Neural progenitor cell (in vitro differentiated cells): ENCODE measurements at regions not wholly inside any gene's neighbourhood (a gene's known extent, or its start where the extent isn't known, plus 50 kb on each side); places are given as distances from the start of the nearest gene placed in this dataset. TPM values are rescaled to one million over a fixed set of nuclear protein-coding genes. Genes with fewer than 3 reads are reported as not detected.
A peak's percentile ranks its signal among the peaks of the same experiment; 100 is the strongest.

Experiments used
- DNase-seq: peaks from one replicate; pipeline ENCODE4 v3.0.0-alpha.2; 2016; ENCODE audit warnings: low spot score
- H2AFZ ChIP-seq: fragments of 200-600 bp; sonication (generic); replicated peaks from 2 replicates; pipeline ENCODE4 v1.6.1; 2016; ENCODE audit warnings: antibody characterized with exemption
- H3F3A ChIP-seq: fragments of 200-600 bp; sonication (generic); 2 replicates; pipeline ENCODE4 v1.6.1; 2016; ENCODE audit warnings: antibody characterized with exemption, low read depth
- H3K27ac ChIP-seq: fragments of 200-600 bp; sonication (generic); 2 replicates; pipeline ENCODE4 v1.5.1; 2016; ENCODE audit warnings: mild to moderate bottlenecking
- H3K27me3 ChIP-seq: fragments of 200-600 bp; sonication (generic); 2 replicates; pipeline ENCODE4 v1.6.1; 2016; ENCODE audit warnings: mild to moderate bottlenecking, moderate library complexity
- H3K36me3 ChIP-seq: fragments of 200-600 bp; sonication (generic); 2 replicates; pipeline ENCODE4 v1.5.1; 2016
- H3K4me1 ChIP-seq: fragments of 200-600 bp; sonication (generic); 2 replicates; pipeline ENCODE4 v1.6.1; 2016; ENCODE audit warnings: mixed run types
- H3K4me2 ChIP-seq: fragments of 200-600 bp; sonication (generic); 2 replicates; pipeline ENCODE4 v1.6.1; 2016
- H3K4me3 ChIP-seq: fragments of 200-600 bp; sonication (generic); 2 replicates; pipeline ENCODE4 v1.5.1; 2016
- H3K79me2 ChIP-seq: fragments of 200-600 bp; sonication (generic); 2 replicates; pipeline ENCODE4 v1.6.1; 2016; ENCODE audit warnings: low read depth
- H3K9ac ChIP-seq: fragments of 200-600 bp; sonication (generic); 2 replicates; pipeline ENCODE4 v1.6.1; 2016
- H3K9me3 ChIP-seq: fragments of 200-600 bp; sonication (generic); 2 replicates; pipeline ENCODE4 v1.5.1; 2016; ENCODE audit warnings: low read depth
- H4K20me1 ChIP-seq: fragments of 200-600 bp; sonication (generic); 2 replicates; pipeline ENCODE4 v1.6.1; 2016; ENCODE audit warnings: low read depth
- H3K27ac Mint-ChIP-seq: 3 replicates; pipeline ENCODE4 v1.8.0; 2021; ENCODE audit warnings: mixed read lengths
- H3K27me3 Mint-ChIP-seq: 2 replicates; pipeline ENCODE4 v1.8.0; 2022; ENCODE audit warnings: low read depth, mild to moderate bottlenecking, inconsistent platforms, moderate library complexity, mixed read lengths; ENCODE audit not compliant: insufficient read depth
- H3K36me3 Mint-ChIP-seq: 3 replicates; pipeline ENCODE4 v1.8.0; 2021; ENCODE audit warnings: mixed read lengths
- H3K4me1 Mint-ChIP-seq: 3 replicates; pipeline ENCODE4 v1.8.0; 2021; ENCODE audit warnings: mixed read lengths
- H3K4me3 Mint-ChIP-seq: 3 replicates; pipeline ENCODE4 v1.8.0; 2021; ENCODE audit warnings: mild to moderate bottlenecking, moderate library complexity, mixed read lengths
- H3K9me3 Mint-ChIP-seq: 3 replicates; pipeline ENCODE4 v1.8.0; 2020; ENCODE audit warnings: mixed read lengths
- EZH2 ChIP-seq: fragments of 200-600 bp; sonication (generic); IDR thresholded peaks from 2 replicates; pipeline ENCODE4 v1.6.1; 2017; ENCODE audit warnings: antibody characterized with exemption, mild to moderate bottlenecking, moderate library complexity
- EZH2phosphoT487 ChIP-seq: fragments of 200-600 bp; sonication (generic); IDR thresholded peaks from 2 replicates; pipeline ENCODE4 v1.6.1; 2017; ENCODE audit warnings: antibody characterized with exemption
- small RNA-seq: library from RNA; depleted of rRNA; stranded (forward); fragments of <200 nt; gene quantifications from one replicate; pipeline ENCODE3, GENCODE V24; 2015
- TF ChIP-seq, protein P1 (sequence below): fragments of 200-600 bp; sonication (generic); IDR thresholded peaks from 2 replicates; pipeline ENCODE4 v1.5.1; 2017; ENCODE audit warnings: antibody characterized with exemption, mild to moderate bottlenecking

DNA sequence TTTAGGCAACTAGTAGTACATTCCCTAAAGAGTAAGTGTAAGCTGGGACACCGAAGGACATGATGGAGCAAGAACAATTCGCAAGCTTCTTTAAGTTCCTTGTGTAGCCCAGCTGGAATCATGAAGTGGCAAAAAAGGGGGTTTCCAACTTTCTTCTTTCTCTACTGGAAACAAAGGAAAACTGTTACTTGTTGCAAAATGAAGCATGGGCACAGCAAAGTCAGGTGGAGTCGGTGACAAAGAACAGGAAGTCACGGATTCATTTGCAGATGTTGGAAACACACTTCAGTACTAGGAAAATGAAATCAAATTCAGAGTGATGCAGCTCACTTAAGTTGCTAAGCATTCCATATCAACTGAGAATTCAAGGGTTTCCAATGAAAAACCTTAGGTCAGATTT is 706.9 kb upstream of the STXBP6 start:
- no peak overlapping the region for H3K27ac Mint-ChIP-seq

DNA sequence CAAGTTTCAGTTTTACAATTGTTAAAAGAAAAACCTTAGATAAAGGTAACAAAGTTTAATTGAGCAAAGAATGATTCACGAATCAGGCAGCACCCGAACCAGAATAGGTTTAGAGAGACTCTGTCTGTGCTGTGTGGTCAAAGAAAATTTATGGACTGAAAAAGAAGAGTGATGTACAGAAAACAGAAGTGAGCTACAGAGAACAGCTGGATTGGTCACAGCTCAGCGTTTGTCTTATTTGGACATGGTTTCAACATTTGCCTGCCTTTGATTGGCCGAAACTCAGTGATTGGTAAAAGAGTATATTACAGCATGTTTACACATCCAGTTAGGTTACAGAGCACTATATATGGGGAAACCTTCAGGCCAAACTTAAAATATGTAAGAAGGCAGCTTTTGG is 703.2 kb upstream of the STXBP6 start:
- Histone ChIP-seq H3K9me3 (no peaks in the 10 kb centered on the region), H3K4me3 (no peak overlapping the region), H3K9ac (no peak overlapping the region), H3K36me3 (no peaks in the 10 kb centered on the region), H3K27ac (no peak overlapping the region), H4K20me1 (no peaks in the 10 kb centered on the region), H3F3A (no peaks in the 10 kb centered on the region), H3K27me3 (no peaks in the 10 kb centered on the region), H3K79me2 (no peaks in the 10 kb centered on the region), H3K4me1 (peaks cover 14% of the 10 kb centered on the region), H3K4me2 (no peak overlapping the region), H2AFZ (peak overlapping the region; percentile 17)
- no peak overlapping the region for H3K4me3 Mint-ChIP-seq
- TF ChIP-seq EZH2phosphoT487 (no peak), EZH2 (no peak)
- TF ChIP-seq, protein P1, sequence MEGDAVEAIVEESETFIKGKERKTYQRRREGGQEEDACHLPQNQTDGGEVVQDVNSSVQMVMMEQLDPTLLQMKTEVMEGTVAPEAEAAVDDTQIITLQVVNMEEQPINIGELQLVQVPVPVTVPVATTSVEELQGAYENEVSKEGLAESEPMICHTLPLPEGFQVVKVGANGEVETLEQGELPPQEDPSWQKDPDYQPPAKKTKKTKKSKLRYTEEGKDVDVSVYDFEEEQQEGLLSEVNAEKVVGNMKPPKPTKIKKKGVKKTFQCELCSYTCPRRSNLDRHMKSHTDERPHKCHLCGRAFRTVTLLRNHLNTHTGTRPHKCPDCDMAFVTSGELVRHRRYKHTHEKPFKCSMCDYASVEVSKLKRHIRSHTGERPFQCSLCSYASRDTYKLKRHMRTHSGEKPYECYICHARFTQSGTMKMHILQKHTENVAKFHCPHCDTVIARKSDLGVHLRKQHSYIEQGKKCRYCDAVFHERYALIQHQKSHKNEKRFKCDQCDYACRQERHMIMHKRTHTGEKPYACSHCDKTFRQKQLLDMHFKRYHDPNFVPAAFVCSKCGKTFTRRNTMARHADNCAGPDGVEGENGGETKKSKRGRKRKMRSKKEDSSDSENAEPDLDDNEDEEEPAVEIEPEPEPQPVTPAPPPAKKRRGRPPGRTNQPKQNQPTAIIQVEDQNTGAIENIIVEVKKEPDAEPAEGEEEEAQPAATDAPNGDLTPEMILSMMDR = no peak
- DNase-seq = no peak
- H3K9me3 Mint-ChIP-seq = no peaks in the 10 kb centered on the region
- H3K36me3 Mint-ChIP-seq = no peaks in the 10 kb centered on the region
- no peaks in the 10 kb centered on the region for H3K27me3 Mint-ChIP-seq
- H3K27ac Mint-ChIP-seq = no peak overlapping the region
- peaks cover 7% of the 10 kb centered on the region for H3K4me1 Mint-ChIP-seq

More for the DNA sequence above, 706.9 kb upstream of the STXBP6 start:
- no peak overlapping the region for H3K4me3 Mint-ChIP-seq
- Histone ChIP-seq H4K20me1 (no peaks in the 10 kb centered on the region), H3K9me3 (no peaks in the 10 kb centered on the region), H3F3A (no peaks in the 10 kb centered on the region), H3K36me3 (no peaks in the 10 kb centered on the region), H3K9ac (no peak overlapping the region), H3K27me3 (no peaks in the 10 kb centered on the region), H3K79me2 (no peaks in the 10 kb centered on the region), H2AFZ (peak overlapping the region; percentile 91), H3K27ac (no peak overlapping the region), H3K4me3 (no peak overlapping the region), H3K4me1 (peaks cover 14% of the 10 kb centered on the region), H3K4me2 (peak overlapping the region; percentile 47)
- H3K4me1 Mint-ChIP-seq = peaks cover 12% of the 10 kb centered on the region
- no peaks in the 10 kb centered on the region for H3K36me3 Mint-ChIP-seq
- no peaks in the 10 kb centered on the region for H3K9me3 Mint-ChIP-seq
- peak; percentile 15 for DNase-seq
- TF ChIP-seq, protein P1 = no peak
- TF ChIP-seq EZH2phosphoT487 = no peak
- H3K27me3 Mint-ChIP-seq = no peaks in the 10 kb centered on the region

DNA sequence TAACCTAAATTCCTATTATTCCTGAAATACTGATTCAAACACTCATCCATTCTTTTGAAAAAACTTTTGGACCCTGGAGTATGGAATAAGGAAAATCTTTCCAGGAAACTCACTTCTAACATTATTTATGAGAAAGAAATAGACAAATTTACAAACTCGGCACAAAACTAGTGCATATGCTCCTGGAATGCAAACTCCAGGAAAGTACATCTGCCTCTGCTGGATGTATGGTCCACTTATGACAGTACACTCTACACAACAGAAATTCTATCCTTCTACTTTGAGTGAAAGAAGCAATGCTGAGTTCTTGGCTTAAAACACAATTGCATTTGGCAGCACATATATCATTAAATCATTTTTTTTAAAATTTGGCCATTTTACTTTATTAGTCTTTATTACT is 700.5 kb upstream of the STXBP6 start:
- H3K79me2 ChIP-seq = no peaks in the 10 kb centered on the region
- no peaks in the 10 kb centered on the region for H4K20me1 ChIP-seq
- Mint-ChIP-seq H3K27ac (no peak overlapping the region), H3K4me1 (no peaks in the 10 kb centered on the region), H3K9me3 (no peaks in the 10 kb centered on the region), H3K27me3 (no peaks in the 10 kb centered on the region), H3K36me3 (no peaks in the 10 kb centered on the region), H3K4me3 (no peak overlapping the region)
- H3K27me3 ChIP-seq = no peaks in the 10 kb centered on the region
- H3K27ac ChIP-seq = no peak overlapping the region
- H2AFZ ChIP-seq = no peak overlapping the region
- no peaks in the 10 kb centered on the region for H3K4me1 ChIP-seq
- TF ChIP-seq EZH2phosphoT487 (no peak), EZH2 (no peak)
- TF ChIP-seq, protein P1 = no peak
- H3K9me3 ChIP-seq = no peaks in the 10 kb centered on the region
- H3K36me3 ChIP-seq = no peaks in the 10 kb centered on the region
- no peak overlapping the region for H3K9ac ChIP-seq
- no peak overlapping the region for H3K4me2 ChIP-seq
- no peaks in the 10 kb centered on the region for H3F3A ChIP-seq
- H3K4me3 ChIP-seq = no peak overlapping the region
- no peak for DNase-seq

Small RNA genes lying in the stretch of these regions (small RNA-seq; reads per million reads assigned to genes)
- not detected for gene RF00440
